HG02623 (cell line): ENCODE measurements at regions not wholly inside any gene's neighbourhood (a gene's known extent, or its start where the extent isn't known, plus 50 kb on each side); places are given as distances from the start of the nearest gene placed in this dataset.
"Not testable (repeated sequence)": the region's sequence is repeated elsewhere in the genome, so short reads cannot be mapped to it uniquely, and the experiment has no call there.

ENCODE experiments used
- ATAC-seq: cut with Tn5 transposase; IDR thresholded peaks from one replicate; pipeline ENCODE4 v1.9.1; 2021; ENCODE audit warnings: moderate library complexity; ENCODE audit not compliant: unreplicated experiment

GRCh38 chr13:66074018-66074615 is 1156.0 kb downstream of the PCDH9 start:
- no peak for ATAC-seq

- not testable (repeated sequence) for ATAC-seq
These were observed 1158.0 kb downstream of the PCDH9 start for GRCh38 chr13:66072097-66072496.

- no peak for ATAC-seq
These were observed 1158.5 kb downstream of the PCDH9 start for GRCh38 chr13:66071608-66072007.

- no peak for ATAC-seq
These were observed 1159.1 kb downstream of the PCDH9 start for GRCh38 chr13:66071029-66071428.

GRCh38 chr13:66069570-66069969 is 1160.6 kb downstream of the PCDH9 start:
- no peak for ATAC-seq

GRCh38 chr13:66068683-66069082 is 1161.5 kb downstream of the PCDH9 start:
- no peak for ATAC-seq

GRCh38 chr13:66048888-66049287 is 1181.2 kb downstream of the PCDH9 start:
- no peak for ATAC-seq

- no peak for ATAC-seq
These were observed 1189.6 kb downstream of the PCDH9 start for GRCh38 chr13:66040506-66040905.

GRCh38 chr13:66037096-66037495 is 1193.0 kb downstream of the PCDH9 start:
- no peak for ATAC-seq

- no peak for ATAC-seq
These were observed 1193.5 kb downstream of the PCDH9 start for GRCh38 chr13:66036636-66037035.

GRCh38 chr13:66036024-66036614 is 1194.0 kb downstream of the PCDH9 start:
- ATAC-seq: no peak

- ATAC-seq: no peak
These were observed 1196.2 kb downstream of the PCDH9 start for GRCh38 chr13:66033924-66034323.

GRCh38 chr13:66021846-66022245 is 1208.3 kb downstream of the PCDH9 start:
- no peak for ATAC-seq

- no peak for ATAC-seq
These were observed 1215.4 kb downstream of the PCDH9 start for GRCh38 chr13:66014771-66015170.

- no peak for ATAC-seq
These were observed 1220.9 kb downstream of the PCDH9 start for GRCh38 chr13:66009241-66009640.

GRCh38 chr13:66003558-66003957 is 1226.6 kb downstream of the PCDH9 start:
- no peak for ATAC-seq

- no peak for ATAC-seq
These were observed 1229.0 kb downstream of the PCDH9 start for GRCh38 chr13:66001140-66001539.

GRCh38 chr13:65999411-65999810 is 1230.7 kb downstream of the PCDH9 start:
- no peak for ATAC-seq

GRCh38 chr13:65990684-65991083 is 1239.5 kb downstream of the PCDH9 start:
- ATAC-seq: no peak

- no peak for ATAC-seq
These were observed 1244.5 kb downstream of the PCDH9 start for GRCh38 chr13:65985612-65986011.

- no peak for ATAC-seq
These were observed 1252.6 kb downstream of the PCDH9 start for GRCh38 chr13:65977525-65977924.

- no peak for ATAC-seq
These were observed 1258.6 kb downstream of the PCDH9 start for GRCh38 chr13:65971541-65971940.

GRCh38 chr13:65966991-65967451 is 1263.1 kb downstream of the PCDH9 start:
- ATAC-seq: no peak
